Stimulated activated CD4-positive, alpha-beta T cell treated with anti-CD3 and anti-CD28 coated beads, Interleukin-15, amount 100 ng/mL, for 24 hours (primary cell): ENCODE measurements at regions not wholly inside any gene's neighbourhood (a gene's known extent, or its start where the extent isn't known, plus 50 kb on each side); places are given as distances from the start of the nearest gene placed in this dataset.

Source experiments
- DNase-seq: peaks from one replicate; pipeline ENCODE4 v3.0.0-alpha.2; 2020

GRCh38 chr22:45096256-45096907, 67.3 kb upstream of the NUP50 start:
- peak; percentile 65 for DNase-seq

GRCh38 chr22:45097061-45097460, 66.7 kb upstream of the NUP50 start:
- no peak for DNase-seq

GRCh38 chr22:45098056-45098455, 65.7 kb upstream of the NUP50 start:
- DNase-seq = no peak

GRCh38 chr22:45099961-45100360, 63.8 kb upstream of the NUP50 start:
- DNase-seq = no peak

- DNase-seq = peak; percentile 51
Observed at GRCh38 chr22:45101515-45102227, 62.1 kb upstream of the NUP50 start.

GRCh38 chr22:45102896-45103420, 60.8 kb upstream of the NUP50 start:
- DNase-seq = no peak

GRCh38 chr22:45103756-45104155, 60.0 kb upstream of the NUP50 start:
- DNase-seq = no peak

GRCh38 chr22:45104313-45104712, 59.4 kb upstream of the NUP50 start:
- no peak for DNase-seq

GRCh38 chr22:45105281-45105702, 58.4 kb upstream of the NUP50 start:
- DNase-seq = no peak

- no peak for DNase-seq
Observed at GRCh38 chr22:45107671-45108070, 56.1 kb upstream of the NUP50 start.

- DNase-seq = no peak
Observed at GRCh38 chr22:45112136-45112879, 51.4 kb upstream of the NUP50 start.
